Keratinocyte (primary cell): ENCODE measurements at regions not wholly inside any gene's neighbourhood (a gene's known extent, or its start where the extent isn't known, plus 50 kb on each side); places are given as distances from the start of the nearest gene placed in this dataset.

Experiments
- CTCF ChIP-seq, 3 experiments: IDR thresholded peaks in 1 of 3; conservative IDR thresholded peaks in 1 of 3; optimal IDR thresholded peaks in 1 of 3; 2 replicates in 2 of 3; 3 replicates in 1 of 3; pipeline versions ENCODE3 to v1.5.1; 2011; ENCODE audit warnings: low read length in 3 of 3, mild to moderate bottlenecking in 3 of 3, moderate library complexity in 2 of 3, control low read depth in 1 of 3, inconsistent platforms in 1 of 3; ENCODE audit not compliant: insufficient read depth in 2 of 3; ENCODE audit errors: extremely low read depth in 1 of 3
- EZH2 ChIP-seq: IDR thresholded peaks from one replicate; pipeline ENCODE4 v1.6.1; 2012; ENCODE audit warnings: inconsistent platforms, mild to moderate bottlenecking, low read length, moderate library complexity

- no peak for TF ChIP-seq CTCF (optimal IDR thresholded peaks at IDR 0.05 in 1 of 3, IDR thresholded peaks at IDR 0.05 in 1 of 3, conservative IDR thresholded peaks at IDR 0.05 in 1 of 3; ENCODE audit: extremely low read depth in 1 of 3, insufficient read depth in 2 of 3, low read length in 3 of 3)
- TF ChIP-seq EZH2, result no peak
Measured at GRCh38 chr11:10918698-10919097, 60.8 kb upstream of the ZBED5 start.
